Transverse colon (tissue), 4 donors: ENCODE measurements at regions not wholly inside any gene's neighbourhood (a gene's known extent, or its start where the extent isn't known, plus 50 kb on each side); places are given as distances from the start of the nearest gene placed in this dataset.

Experiments
- EP300 ChIP-seq: sonication (generic); formaldehyde crosslinking; IDR thresholded peaks from one replicate; pipeline ENCODE4 v1.6.1; 2017; ENCODE audit warnings: antibody characterized with exemption, low read depth
- POLR2AphosphoS5 ChIP-seq, 3 donors: sonication (generic); formaldehyde crosslinking; IDR thresholded peaks; one replicate each; pipeline ENCODE4 v1.6.1; 2016; ENCODE audit warnings: antibody characterized with exemption in 3 of 3
- TF ChIP-seq, protein P1 (sequence below), 5 experiments: fragments of 200-600 bp in 3 of 5; fragments of 450-650 bp in 2 of 5; sonication (generic) in 3 of 5; IDR thresholded peaks; 1 replicate in 2 of 5; 2 replicates in 3 of 5; pipeline ENCODE4 v1.5.1; 2016 to 2017; ENCODE audit warnings: antibody characterized with exemption in 5 of 5, inconsistent platforms in 3 of 5, mild to moderate bottlenecking in 2 of 5, moderate library complexity in 1 of 5

DNA sequence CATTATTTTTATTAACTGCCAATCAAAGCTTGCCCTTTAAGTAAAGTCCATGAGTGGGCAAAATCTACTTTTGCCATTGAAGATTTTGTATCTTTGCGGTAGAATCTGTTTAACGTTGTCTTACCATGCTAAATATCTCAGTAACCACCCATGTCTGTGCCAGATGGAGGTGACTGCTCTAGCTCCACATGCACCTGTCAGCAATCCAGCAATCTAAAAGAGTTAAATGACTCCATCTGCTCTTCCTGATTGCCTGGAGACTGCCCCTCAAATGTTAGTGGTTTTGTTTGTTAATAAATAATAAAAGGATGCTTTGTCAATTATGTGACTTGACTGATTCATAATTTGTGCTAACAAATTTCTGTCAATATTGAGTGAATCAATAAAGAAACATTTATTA is 141.7 kb downstream of the RBM43 start:
- TF ChIP-seq, protein P1, sequence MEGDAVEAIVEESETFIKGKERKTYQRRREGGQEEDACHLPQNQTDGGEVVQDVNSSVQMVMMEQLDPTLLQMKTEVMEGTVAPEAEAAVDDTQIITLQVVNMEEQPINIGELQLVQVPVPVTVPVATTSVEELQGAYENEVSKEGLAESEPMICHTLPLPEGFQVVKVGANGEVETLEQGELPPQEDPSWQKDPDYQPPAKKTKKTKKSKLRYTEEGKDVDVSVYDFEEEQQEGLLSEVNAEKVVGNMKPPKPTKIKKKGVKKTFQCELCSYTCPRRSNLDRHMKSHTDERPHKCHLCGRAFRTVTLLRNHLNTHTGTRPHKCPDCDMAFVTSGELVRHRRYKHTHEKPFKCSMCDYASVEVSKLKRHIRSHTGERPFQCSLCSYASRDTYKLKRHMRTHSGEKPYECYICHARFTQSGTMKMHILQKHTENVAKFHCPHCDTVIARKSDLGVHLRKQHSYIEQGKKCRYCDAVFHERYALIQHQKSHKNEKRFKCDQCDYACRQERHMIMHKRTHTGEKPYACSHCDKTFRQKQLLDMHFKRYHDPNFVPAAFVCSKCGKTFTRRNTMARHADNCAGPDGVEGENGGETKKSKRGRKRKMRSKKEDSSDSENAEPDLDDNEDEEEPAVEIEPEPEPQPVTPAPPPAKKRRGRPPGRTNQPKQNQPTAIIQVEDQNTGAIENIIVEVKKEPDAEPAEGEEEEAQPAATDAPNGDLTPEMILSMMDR (IDR thresholded peaks at IDR 0.05), result no peak
- no peak for TF ChIP-seq EP300
- TF ChIP-seq POLR2AphosphoS5 (IDR thresholded peaks at IDR 0.05), result no peak
